IMR-90 (cell line): ENCODE measurements at regions not wholly inside any gene's neighbourhood (a gene's known extent, or its start where the extent isn't known, plus 50 kb on each side); places are given as distances from the start of the nearest gene placed in this dataset.

ENCODE experiments used
- ATAC-seq: fragments of 200-7000 bp; cut with Tn5 transposase; 2 replicates; pipeline ENCODE4 v1.9.1; 2020; ENCODE audit warnings: low read depth, mild to moderate bottlenecking, moderate library complexity
- BruUV-seq: library from RNA; stranded (reverse); fragments of 400-500 nt; replicated peaks from 2 replicates; lab custom pipeline; 2021; lab: Mats Ljungman, UMichigan
- CTCF ChIA-PET: fragments of 300-600 bp; formaldehyde crosslinking; extraction: SDS; loops from one replicate; lab custom pipeline; 2021; ENCODE audit warnings: antibody characterized with exemption; lab: Yijun Ruan, JAX
- POLR2A ChIA-PET: fragments of 300-600 bp; sonication (Branson Sonifier 250); formaldehyde crosslinking; loops from one replicate; lab custom pipeline; 2022; ENCODE audit warnings: antibody characterized with exemption; ENCODE audit not compliant: unreplicated experiment; lab: Charles Lee
- DNase-seq: peaks from one replicate; pipeline ENCODE4 v3.0.0; 2013
- H2AFZ ChIP-seq: replicated peaks from 2 replicates; pipeline ENCODE3; 2013; ENCODE audit warnings: low read length, mild to moderate bottlenecking; ENCODE audit not compliant: poor library complexity
- H2AK5ac ChIP-seq: 2 replicates; pipeline ENCODE4 v1.6.1; 2013; ENCODE audit warnings: low read depth, low read length, inconsistent platforms
- H2AK9ac ChIP-seq: replicated peaks from 2 replicates; pipeline ENCODE3; 2013; ENCODE audit warnings: mild to moderate bottlenecking, low read depth, low read length, moderate library complexity; ENCODE audit not compliant: poor library complexity
- H2BK120ac ChIP-seq: 2 replicates; pipeline ENCODE4 v1.6.1; 2013; ENCODE audit warnings: low read depth, low read length, inconsistent platforms
- H2BK15ac ChIP-seq: 3 replicates; pipeline ENCODE4 v1.6.1; 2013; ENCODE audit warnings: low read depth, low read length, inconsistent platforms
- H2BK20ac ChIP-seq: 2 replicates; pipeline ENCODE4 v1.6.1; 2013; ENCODE audit warnings: low read depth, mild to moderate bottlenecking, inconsistent platforms, low read length, moderate library complexity
- H2BK5ac ChIP-seq: 2 replicates; pipeline ENCODE4 v1.6.1; 2013; ENCODE audit warnings: mild to moderate bottlenecking, low read depth, low read length, inconsistent platforms; ENCODE audit not compliant: poor library complexity, severe bottlenecking
- H3K14ac ChIP-seq: replicated peaks from 2 replicates; pipeline ENCODE4 v1.6.1; 2013; ENCODE audit warnings: low read depth, low read length, inconsistent platforms
- H3K18ac ChIP-seq: 2 replicates; pipeline ENCODE4 v1.6.1; 2013; ENCODE audit warnings: low read depth, low read length, control low read depth
- H3K23ac ChIP-seq: 2 replicates; pipeline ENCODE4 v1.6.1; 2013; ENCODE audit warnings: low read depth, low read length, inconsistent platforms
- H3K27ac ChIP-seq: 2 replicates; pipeline ENCODE4 v1.5.1; 2013; ENCODE audit warnings: mild to moderate bottlenecking, control low read depth, low read length; ENCODE audit not compliant: insufficient read depth
- H3K27me3 ChIP-seq: 2 replicates; pipeline ENCODE4 v1.6.1; 2013; ENCODE audit warnings: low read length; ENCODE audit not compliant: control insufficient read depth, insufficient read depth
- H3K36me3 ChIP-seq: 2 replicates; pipeline ENCODE4 v1.6.1; 2013; ENCODE audit warnings: low read length, mixed read lengths; ENCODE audit not compliant: control insufficient read depth, insufficient read depth
- H3K4ac ChIP-seq: 2 replicates; pipeline ENCODE4 v1.6.1; 2013; ENCODE audit warnings: low read depth, low read length, inconsistent platforms
- H3K4me1 ChIP-seq: 2 replicates; pipeline ENCODE4 v1.6.1; 2013; ENCODE audit warnings: low read length, mixed read lengths; ENCODE audit not compliant: control insufficient read depth, insufficient read depth
- H3K4me2 ChIP-seq: 2 replicates; pipeline ENCODE4 v1.6.1; 2013; ENCODE audit warnings: low read depth, mild to moderate bottlenecking, control low read depth, low read length, moderate library complexity
- H3K4me3 ChIP-seq: 2 replicates; pipeline ENCODE4 v1.5.1; 2013; ENCODE audit warnings: low read depth, mild to moderate bottlenecking, control low read depth, low read length, moderate library complexity; ENCODE audit not compliant: insufficient read depth
- H3K56ac ChIP-seq: 2 replicates; pipeline ENCODE4 v1.6.1; 2013; ENCODE audit warnings: low read length, inconsistent platforms; ENCODE audit not compliant: insufficient read depth; ENCODE audit errors: extremely low read depth
- H3K79me1 ChIP-seq, 2 experiments: 2 replicates each; pipeline ENCODE4 v1.6.1; 2013; ENCODE audit warnings: low read length in 2 of 2, inconsistent platforms in 1 of 2, low read depth in 1 of 2
- H3K9ac ChIP-seq: 2 replicates; pipeline ENCODE4 v1.6.1; 2013; ENCODE audit warnings: low read depth, low read length, control low read depth
- H3K9me1 ChIP-seq: 2 replicates; pipeline ENCODE4 v1.6.1; 2013; ENCODE audit warnings: low read length, inconsistent platforms; ENCODE audit not compliant: insufficient read depth
- H3K9me3 ChIP-seq: 2 replicates; pipeline ENCODE4 v1.6.1; 2013; ENCODE audit warnings: low read length; ENCODE audit not compliant: control insufficient read depth, insufficient read depth
- H4K20me1 ChIP-seq: 2 replicates; pipeline ENCODE4 v1.6.1; 2013; ENCODE audit warnings: low read length, inconsistent platforms; ENCODE audit not compliant: insufficient read depth
- H4K5ac ChIP-seq: 2 replicates; pipeline ENCODE4 v1.6.1; 2013; ENCODE audit warnings: mild to moderate bottlenecking, low read depth, low read length, control low read depth
- H4K8ac ChIP-seq, 2 experiments: 2 replicates each; pipeline ENCODE4 v1.6.1; 2013; ENCODE audit warnings: low read depth in 2 of 2, low read length in 2 of 2, control low read depth in 1 of 2, inconsistent platforms in 1 of 2
- H4K91ac ChIP-seq: 2 replicates; pipeline ENCODE4 v1.6.1; 2013; ENCODE audit warnings: low read depth, low read length, inconsistent platforms; ENCODE audit not compliant: insufficient read depth
- POLR2A ChIP-seq: IDR thresholded peaks from 2 replicates; pipeline ENCODE4 v1.6.1; 2012; ENCODE audit warnings: mild to moderate bottlenecking, low read depth, low read length
- WGBS, 2 experiments: methylation state at CpG; one replicate each; pipeline versions ENCODE4 v1.1.5 to v1.1.7; 2013; ENCODE audit warnings: missing lambda C conversion rate in 2 of 2; ENCODE audit not compliant: insufficient read length in 1 of 2; ENCODE audit errors: extremely low coverage in 2 of 2; 5-methylcytosine and 5-hydroxymethylcytosine counted together
- dilution Hi-C: fragments of 300-500 bp; cut with HindIII; formaldehyde crosslinking; loops from one replicate; pipeline ENCODE4 v1.14.3; 2018; ENCODE audit warnings: low sequenced_read_pairs; ENCODE audit not compliant: unreplicated experiment
- in situ Hi-C: fragments of 300-500 bp; cut with MboI; formaldehyde crosslinking; loops from 3 replicates; pipeline ENCODE4 v1.14.3; 2019; ENCODE audit warnings: low sequenced_read_pairs, inconsistent platforms, mixed read lengths
- intact Hi-C: fragments of 100-400 bp; cut with micrococcal nuclease; formaldehyde crosslinking; loops from 2 replicates; pipeline ENCODE4 v1.10.0; 2022

- no peak overlapping the region for H2BK15ac ChIP-seq
- H2BK20ac ChIP-seq = no peak overlapping the region
- intact Hi-C loops = no loop called here
- no peak for TF ChIP-seq POLR2A
- H3K23ac ChIP-seq = no peak overlapping the region
- ChIA-PET CTCF (interaction anchor here (1.0 kb wide), 1 partner anchor 17 kb away, joined by 3 read pairs; no protein-coding TSS in a partner anchor), POLR2A (no interaction called here)
- H3K27me3 ChIP-seq = no peaks in the 10 kb centered on the region
- no peaks in the 10 kb centered on the region for H4K20me1 ChIP-seq
- in situ Hi-C loops = no loop called here
- no TSS peak for BruUV-seq
- no peak overlapping the region for H2BK5ac ChIP-seq
- H2AK5ac ChIP-seq = no peak overlapping the region
- no peak overlapping the region for H3K56ac ChIP-seq
- no peak overlapping the region for H3K14ac ChIP-seq
- no peak overlapping the region for H2BK120ac ChIP-seq
- no peaks in the 10 kb centered on the region for H3K9me1 ChIP-seq
- H4K91ac ChIP-seq = no peak overlapping the region
- H3K9ac ChIP-seq = no peak overlapping the region
- DNase-seq (no peak), ATAC-seq (no peak)
- dilution Hi-C loops = no loop called here
- no peak overlapping the region for H4K5ac ChIP-seq
- H3K4ac ChIP-seq = no peak overlapping the region
- no peaks in the 10 kb centered on the region for H3K9me3 ChIP-seq
- H3K27ac ChIP-seq = no peak overlapping the region
- no peak overlapping the region for H4K8ac ChIP-seq
- WGBS, 2 experiments = no CpG with 5 or more reads among the region's 6 CpGs
- no peaks in the 10 kb centered on the region for H3K79me1 ChIP-seq
- no peaks in the 10 kb centered on the region for H3K36me3 ChIP-seq
- no peak overlapping the region for H3K4me3 ChIP-seq
- H3K4me2 ChIP-seq = no peak overlapping the region
- no peaks in the 10 kb centered on the region for H3K4me1 ChIP-seq
- H3K18ac ChIP-seq = no peak overlapping the region
- H2AFZ ChIP-seq = no peak overlapping the region
- no peak overlapping the region for H2AK9ac ChIP-seq
Observed at GRCh38 chr1:219433496-219434131, 179.3 kb downstream of the ZC3H11B start.
